ENCODE measurements at regions not wholly inside any gene's neighbourhood (a gene's known extent, or its start where the extent isn't known, plus 50 kb on each side); places are given as distances from the start of the nearest gene placed in this dataset.

DNA sequence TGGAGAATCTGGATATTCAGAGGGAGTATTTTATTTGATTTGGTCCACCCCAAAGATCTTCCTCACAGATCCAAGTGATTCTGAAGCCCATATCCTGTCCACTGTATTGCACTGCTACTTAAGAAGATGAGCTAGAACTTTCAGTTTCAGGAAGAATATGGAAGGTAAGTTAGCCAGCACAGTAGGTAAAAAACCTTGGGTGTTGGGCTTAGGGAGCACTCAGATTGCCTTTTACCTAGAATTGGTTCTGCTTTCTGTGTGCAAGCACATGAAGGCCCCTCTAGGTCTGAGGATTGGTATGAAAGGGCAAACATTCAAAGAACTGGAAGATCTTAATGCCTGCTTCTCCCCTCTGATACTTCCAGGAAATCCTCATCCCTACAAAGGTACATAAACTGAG, 146.7 kb upstream of the COL1A2 start:
- no peak for FAIRE-seq

More for the DNA sequence above, 146.7 kb upstream of the COL1A2 start:
- H3K4me3 ChIP-seq (replicated peaks in 1 of 3; ENCODE audit: insufficient read depth in 1 of 3, low read depth in 1 of 3, low read length in 3 of 3), result no peak overlapping the region
- H3K27ac ChIP-seq (ENCODE audit: insufficient read depth, low read depth, low read length), result no peak overlapping the region
- TF ChIP-seq CTCF (IDR thresholded peaks at IDR 0.05; ENCODE audit: extremely low read depth in 1 of 2, insufficient read depth in 1 of 2, low read depth in 1 of 2, low read length in 2 of 2) (no peak), MYC (IDR thresholded peaks at IDR 0.05; ENCODE audit: low read depth, low read length) (no peak), POLR2A (IDR thresholded peaks at IDR 0.05; ENCODE audit: low read depth, low read length) (no peak), POLR2AphosphoS5 (IDR thresholded peaks at IDR 0.05; ENCODE audit: insufficient read depth, low read depth, low read length) (no peak), MAX (IDR thresholded peaks at IDR 0.05; ENCODE audit: insufficient read depth, insufficient read length) (no peak), GATA2 (IDR thresholded peaks at IDR 0.05; ENCODE audit: insufficient read depth, insufficient read length, low read depth, low read length) (no peak), EZH2 (IDR thresholded peaks at IDR 0.05; ENCODE audit: borderline replicate concordance, low read depth, low read length, severe bottlenecking) (no peak), FOS (IDR thresholded peaks at IDR 0.05; ENCODE audit: borderline replicate concordance, insufficient read depth, low read length) (no peak), JUN (IDR thresholded peaks at IDR 0.05; ENCODE audit: borderline replicate concordance, insufficient read depth, insufficient read length, low read depth) (no peak)
- DNase-seq (ENCODE audit: low read depth, low spot score), result no peak
- H3K4me2 ChIP-seq (ENCODE audit: insufficient read depth, low read length), result no peak overlapping the region
- ChIA-PET POLR2A (no interaction called here), CTCF (no interaction called here)
- no peaks in the 10 kb centered on the region for H3K79me2 ChIP-seq (ENCODE audit: control insufficient read depth, insufficient read depth, low read length)
- H3K9me3 ChIP-seq (replicated peaks; ENCODE audit: control insufficient read depth, insufficient read depth, low read length), result no peaks in the 10 kb centered on the region
- H4K20me1 ChIP-seq (replicated peaks; ENCODE audit: control insufficient read depth, extremely low read depth, insufficient read depth, low read length), result no peaks in the 10 kb centered on the region
- no peaks in the 10 kb centered on the region for H3K36me3 ChIP-seq (ENCODE audit: control insufficient read depth in 2 of 2, extremely low read depth in 1 of 2, insufficient read depth in 2 of 2, low read length in 2 of 2)
- no peaks in the 10 kb centered on the region for H3K4me1 ChIP-seq (ENCODE audit: control insufficient read depth, extremely low read depth, insufficient read depth, low read length)
- no TSS peak for BruUV-seq (replicated peaks)
- dilution Hi-C loops (cut with MboI; ENCODE audit: extremely low pct_ligation_motif_present, low sequenced_read_pairs) (no loop called here), intact Hi-C loops (cut with micrococcal nuclease) (no loop called here)
- no peak overlapping the region for H3K9ac ChIP-seq (replicated peaks; ENCODE audit: extremely low read depth, insufficient read depth, low read length)
- H3K9me1 ChIP-seq (replicated peaks; ENCODE audit: control insufficient read depth, extremely low read depth, insufficient read depth, low read length), result no peaks in the 10 kb centered on the region
- no peak overlapping the region for H2AFZ ChIP-seq (ENCODE audit: low read depth, low read length)
- H3K27me3 ChIP-seq (ENCODE audit: control insufficient read depth in 2 of 2, insufficient read depth in 2 of 2, low read length in 2 of 2), result no peaks in the 10 kb centered on the region
